ENCODE measurements at regions not wholly inside any gene's neighbourhood (a gene's known extent, or its start where the extent isn't known, plus 50 kb on each side); places are given as distances from the start of the nearest gene placed in this dataset.

- H3K18ac ChIP-seq (ENCODE audit: low read length), result peak overlapping the region; percentile 6
- H2BK12ac ChIP-seq (ENCODE audit: low read length), result peak overlapping the region; percentile 59
- no peaks in the 10 kb centered on the region for H3K79me1 ChIP-seq (ENCODE audit: low read depth, low read length)
- H3K4me2 ChIP-seq (ENCODE audit: insufficient read depth, low read length, poor library complexity, severe bottlenecking), result no peak overlapping the region
- no peak overlapping the region for H3K14ac ChIP-seq (ENCODE audit: low read length)
- H3K4me3 ChIP-seq (ENCODE audit: low read length in 2 of 2), result no peak overlapping the region
- peaks cover 0 to 3% (median 0%) of the 10 kb centered on the region in 3 experiments for H3K27me3 ChIP-seq (ENCODE audit: control insufficient read depth in 3 of 3, insufficient read depth in 3 of 3, low read depth in 1 of 3, low read length in 3 of 3)
- no peak overlapping the region for H3K27ac ChIP-seq (replicated peaks; ENCODE audit: low read length)
- H2BK15ac ChIP-seq (ENCODE audit: low read length), result no peak overlapping the region
- H2AFZ ChIP-seq (ENCODE audit: low read length), result no peak overlapping the region
- H3K9ac ChIP-seq (ENCODE audit: low read depth, low read length, poor library complexity), result no peak overlapping the region
- no peak overlapping the region for H2AK5ac ChIP-seq (ENCODE audit: low read depth, low read length)
- H4K91ac ChIP-seq (ENCODE audit: low read depth, low read length, poor library complexity), result no peak overlapping the region
- H2BK5ac ChIP-seq (ENCODE audit: low read length), result no peak overlapping the region
- no peak overlapping the region for H4K8ac ChIP-seq (ENCODE audit: low read depth, low read length)
- no peak overlapping the region for H3K4ac ChIP-seq (ENCODE audit: low read length)
- no peak for DNase-seq (ENCODE audit: low spot score)
- no peaks in the 10 kb centered on the region for H3K36me3 ChIP-seq (replicated peaks in 1 of 2; ENCODE audit: control insufficient read depth in 2 of 2, insufficient read depth in 2 of 2, low read length in 2 of 2)
- no peaks in the 10 kb centered on the region for H3K9me3 ChIP-seq (replicated peaks in 1 of 2; ENCODE audit: control insufficient read depth in 2 of 2, insufficient read depth in 1 of 2, low read depth in 1 of 2, low read length in 2 of 2)
- WGBS, 2 donors (ENCODE audit: extremely low coverage in 2 of 2, insufficient read length in 2 of 2, insufficient replicate concordance in 1 of 2), result no CpG with 5 or more reads among the region's 7 CpGs
- no peak overlapping the region for H3K23ac ChIP-seq (ENCODE audit: low read depth, low read length, poor library complexity)
- H2BK120ac ChIP-seq (ENCODE audit: low read depth, low read length), result no peak overlapping the region
- peaks cover 0 to 6% of the 10 kb centered on the region in 2 donors for H3K4me1 ChIP-seq (ENCODE audit: control insufficient read depth in 2 of 2, insufficient read depth in 1 of 2, low read depth in 1 of 2, low read length in 2 of 2)
Measured at GRCh38 chr13:109933476-109933875, 147.1 kb upstream of the IRS2 start.

- H4K91ac ChIP-seq (ENCODE audit: low read depth, low read length, poor library complexity), result no peak overlapping the region
- H3K18ac ChIP-seq (ENCODE audit: low read length), result no peak overlapping the region
- no peak overlapping the region for H3K4me2 ChIP-seq (ENCODE audit: insufficient read depth, low read length, poor library complexity, severe bottlenecking)
- H2BK5ac ChIP-seq (ENCODE audit: low read length), result no peak overlapping the region
- H3K4me3 ChIP-seq (ENCODE audit: low read length in 2 of 2), result no peak overlapping the region
- H3K79me1 ChIP-seq (ENCODE audit: low read depth, low read length), result no peaks in the 10 kb centered on the region
- no peak overlapping the region for H3K4ac ChIP-seq (ENCODE audit: low read length)
- H3K27ac ChIP-seq (replicated peaks; ENCODE audit: low read length), result no peak overlapping the region
- WGBS, 2 donors (ENCODE audit: extremely low coverage in 2 of 2, insufficient read length in 2 of 2, insufficient replicate concordance in 1 of 2), result no CpG with 5 or more reads among the region's 1 CpG
- no peaks in the 10 kb centered on the region for H3K9me3 ChIP-seq (replicated peaks in 1 of 2; ENCODE audit: control insufficient read depth in 2 of 2, insufficient read depth in 1 of 2, low read depth in 1 of 2, low read length in 2 of 2)
- H3K23ac ChIP-seq (ENCODE audit: low read depth, low read length, poor library complexity), result no peak overlapping the region
- H2AK5ac ChIP-seq (ENCODE audit: low read depth, low read length), result no peak overlapping the region
- no peak overlapping the region for H2BK15ac ChIP-seq (ENCODE audit: low read length)
- H3K14ac ChIP-seq (ENCODE audit: low read length), result no peak overlapping the region
- H3K9ac ChIP-seq (ENCODE audit: low read depth, low read length, poor library complexity), result no peak overlapping the region
- H4K8ac ChIP-seq (ENCODE audit: low read depth, low read length), result no peak overlapping the region
- no peaks in the 10 kb centered on the region for H3K36me3 ChIP-seq (replicated peaks in 1 of 2; ENCODE audit: control insufficient read depth in 2 of 2, insufficient read depth in 2 of 2, low read length in 2 of 2)
- H2AFZ ChIP-seq (ENCODE audit: low read length), result no peak overlapping the region
- H3K27me3 ChIP-seq (ENCODE audit: control insufficient read depth in 3 of 3, insufficient read depth in 3 of 3, low read depth in 1 of 3, low read length in 3 of 3), result no peaks in the 10 kb centered on the region
- peaks cover 0 to 1% of the 10 kb centered on the region in 2 donors for H3K4me1 ChIP-seq (ENCODE audit: control insufficient read depth in 2 of 2, insufficient read depth in 1 of 2, low read depth in 1 of 2, low read length in 2 of 2)
- no peak overlapping the region for H2BK12ac ChIP-seq (ENCODE audit: low read length)
- no peak for DNase-seq (ENCODE audit: low spot score)
- H2BK120ac ChIP-seq (ENCODE audit: low read depth, low read length), result no peak overlapping the region
Measured at GRCh38 chr13:109924376-109924775, 138.0 kb upstream of the IRS2 start.

GRCh38 chr13:109922518-109922917, 136.1 kb upstream of the IRS2 start:
- Histone ChIP-seq H3K4me3 (ENCODE audit: low read length in 2 of 2) (no peak overlapping the region), H2BK5ac (ENCODE audit: low read length) (no peak overlapping the region), H3K27ac (replicated peaks; ENCODE audit: low read length) (no peak overlapping the region), H3K18ac (ENCODE audit: low read length) (no peak overlapping the region), H2AK5ac (ENCODE audit: low read depth, low read length) (no peak overlapping the region), H3K36me3 (replicated peaks in 1 of 2; ENCODE audit: control insufficient read depth in 2 of 2, insufficient read depth in 2 of 2, low read length in 2 of 2) (no peaks in the 10 kb centered on the region), H2BK15ac (ENCODE audit: low read length) (no peak overlapping the region), H3K4me1 (ENCODE audit: control insufficient read depth in 2 of 2, insufficient read depth in 1 of 2, low read depth in 1 of 2, low read length in 2 of 2) (peaks cover 0 to 1% of the 10 kb centered on the region in 2 donors), H3K14ac (ENCODE audit: low read length) (no peak overlapping the region), H3K4me2 (ENCODE audit: insufficient read depth, low read length, poor library complexity, severe bottlenecking) (no peak overlapping the region), H4K91ac (ENCODE audit: low read depth, low read length, poor library complexity) (no peak overlapping the region), H4K8ac (ENCODE audit: low read depth, low read length) (no peak overlapping the region), H3K9ac (ENCODE audit: low read depth, low read length, poor library complexity) (no peak overlapping the region), H2BK120ac (ENCODE audit: low read depth, low read length) (no peak overlapping the region), H2AFZ (ENCODE audit: low read length) (no peak overlapping the region), H3K79me1 (ENCODE audit: low read depth, low read length) (no peaks in the 10 kb centered on the region), H3K23ac (ENCODE audit: low read depth, low read length, poor library complexity) (no peak overlapping the region), H2BK12ac (ENCODE audit: low read length) (no peak overlapping the region), H3K9me3 (replicated peaks in 1 of 2; ENCODE audit: control insufficient read depth in 2 of 2, insufficient read depth in 1 of 2, low read depth in 1 of 2, low read length in 2 of 2) (no peaks in the 10 kb centered on the region), H3K27me3 (ENCODE audit: control insufficient read depth in 3 of 3, insufficient read depth in 3 of 3, low read depth in 1 of 3, low read length in 3 of 3) (no peaks in the 10 kb centered on the region), H3K4ac (ENCODE audit: low read length) (no peak overlapping the region)
- no CpG with 5 or more reads among the region's 2 CpGs for WGBS, 2 donors (ENCODE audit: extremely low coverage in 2 of 2, insufficient read length in 2 of 2, insufficient replicate concordance in 1 of 2)
- DNase-seq (ENCODE audit: low spot score), result no peak

- H3K27me3 ChIP-seq (ENCODE audit: control insufficient read depth in 3 of 3, insufficient read depth in 3 of 3, low read depth in 1 of 3, low read length in 3 of 3), result no peaks in the 10 kb centered on the region
- no peak overlapping the region for H4K91ac ChIP-seq (ENCODE audit: low read depth, low read length, poor library complexity)
- no peak overlapping the region for H3K4me2 ChIP-seq (ENCODE audit: insufficient read depth, low read length, poor library complexity, severe bottlenecking)
- no peak for DNase-seq (ENCODE audit: low spot score)
- no peaks in the 10 kb centered on the region for H3K9me3 ChIP-seq (replicated peaks in 1 of 2; ENCODE audit: control insufficient read depth in 2 of 2, insufficient read depth in 1 of 2, low read depth in 1 of 2, low read length in 2 of 2)
- no peaks in the 10 kb centered on the region for H3K36me3 ChIP-seq (replicated peaks in 1 of 2; ENCODE audit: control insufficient read depth in 2 of 2, insufficient read depth in 2 of 2, low read length in 2 of 2)
- no peak overlapping the region for H3K4ac ChIP-seq (ENCODE audit: low read length)
- no peak overlapping the region for H2BK15ac ChIP-seq (ENCODE audit: low read length)
- H3K27ac ChIP-seq (replicated peaks; ENCODE audit: low read length), result no peak overlapping the region
- H3K4me3 ChIP-seq (ENCODE audit: low read length in 2 of 2), result no peak overlapping the region
- H3K79me1 ChIP-seq (ENCODE audit: low read depth, low read length), result no peaks in the 10 kb centered on the region
- H3K23ac ChIP-seq (ENCODE audit: low read depth, low read length, poor library complexity), result no peak overlapping the region
- no CpG with 5 or more reads among the region's 4 CpGs for WGBS, 2 donors (ENCODE audit: extremely low coverage in 2 of 2, insufficient read length in 2 of 2, insufficient replicate concordance in 1 of 2)
- H3K14ac ChIP-seq (ENCODE audit: low read length), result no peak overlapping the region
- no peak overlapping the region for H2AK5ac ChIP-seq (ENCODE audit: low read depth, low read length)
- no peak overlapping the region for H2BK12ac ChIP-seq (ENCODE audit: low read length)
- no peak overlapping the region for H3K9ac ChIP-seq (ENCODE audit: low read depth, low read length, poor library complexity)
- H3K4me1 ChIP-seq (ENCODE audit: control insufficient read depth in 2 of 2, insufficient read depth in 1 of 2, low read depth in 1 of 2, low read length in 2 of 2), result no peaks in the 10 kb centered on the region
- no peak overlapping the region for H2AFZ ChIP-seq (ENCODE audit: low read length)
- H2BK120ac ChIP-seq (ENCODE audit: low read depth, low read length), result no peak overlapping the region
- H4K8ac ChIP-seq (ENCODE audit: low read depth, low read length), result no peak overlapping the region
- H3K18ac ChIP-seq (ENCODE audit: low read length), result no peak overlapping the region
- no peak overlapping the region for H2BK5ac ChIP-seq (ENCODE audit: low read length)
Measured at GRCh38 chr13:109919715-109920375, 133.5 kb upstream of the IRS2 start.
